ENCODE measurements at regions not wholly inside any gene's neighbourhood (a gene's known extent, or its start where the extent isn't known, plus 50 kb on each side); places are given as distances from the start of the nearest gene placed in this dataset.
"Not testable (repeated sequence)": the region's sequence is repeated elsewhere in the genome, so short reads cannot be mapped to it uniquely, and the experiment has no call there.

GRCh38 chr12:92231532-92231931 lies 85.9 kb upstream of the BTG1 start:
- not testable (repeated sequence) for DNase-seq (ENCODE audit: low read depth in 2 of 2)

GRCh38 chr12:92229381-92229780 lies 83.7 kb upstream of the BTG1 start:
- no peak for DNase-seq (ENCODE audit: low read depth in 2 of 2)

DNA sequence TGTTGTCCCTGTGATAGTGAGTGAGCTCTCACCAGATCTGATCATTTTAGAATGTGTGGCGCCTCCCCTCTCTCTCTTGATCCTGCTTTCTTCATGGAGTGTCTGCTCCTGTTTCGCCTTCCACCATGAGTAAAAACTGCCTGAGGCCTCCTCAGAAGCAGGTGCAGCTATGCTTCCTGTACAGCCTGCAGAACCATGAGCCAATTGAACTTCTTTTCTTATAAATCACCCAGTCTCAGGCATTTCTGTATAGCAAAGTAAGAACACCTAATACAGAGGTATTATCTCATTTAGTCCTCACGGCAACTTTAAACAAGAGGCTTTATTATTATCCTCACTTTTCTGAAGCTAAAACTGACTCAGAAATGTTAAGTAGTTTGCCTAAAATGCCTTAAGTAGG lies 81.3 kb upstream of the BTG1 start:
- DNase-seq (ENCODE audit: low read depth in 2 of 2): no peak

DNA sequence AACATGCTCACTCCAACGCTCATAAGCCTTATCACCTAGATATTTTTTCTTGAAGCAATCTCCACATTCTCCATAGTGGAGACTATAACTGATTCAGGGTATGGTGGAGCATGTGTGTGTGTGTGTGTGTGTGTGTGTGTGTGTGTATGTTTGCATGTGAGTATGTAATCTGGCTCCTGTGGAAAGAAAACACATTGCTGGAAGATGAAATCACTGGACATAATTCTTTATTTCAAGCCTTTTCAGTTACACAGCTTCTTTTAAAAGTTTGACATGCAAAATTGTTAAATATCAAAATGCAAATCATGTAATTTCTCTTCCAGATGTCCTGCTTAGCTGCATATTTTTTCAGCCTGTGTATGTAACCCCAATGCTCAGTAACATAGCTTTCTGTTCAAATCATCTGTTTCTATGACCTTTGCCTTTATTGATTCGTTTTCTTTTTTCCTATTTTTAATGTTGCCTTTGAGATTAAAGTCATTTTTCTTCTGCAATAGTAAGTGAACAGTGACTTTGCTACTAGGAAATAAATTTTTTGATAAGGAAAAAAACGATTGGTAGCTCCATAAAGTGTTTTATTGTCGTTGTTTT lies 80.5 kb upstream of the BTG1 start:
- no peak for DNase-seq (ENCODE audit: low read depth in 2 of 2)

GRCh38 chr12:92224685-92225331 lies 79.2 kb upstream of the BTG1 start:
- DNase-seq (ENCODE audit: low read depth in 2 of 2): no peak

DNA sequence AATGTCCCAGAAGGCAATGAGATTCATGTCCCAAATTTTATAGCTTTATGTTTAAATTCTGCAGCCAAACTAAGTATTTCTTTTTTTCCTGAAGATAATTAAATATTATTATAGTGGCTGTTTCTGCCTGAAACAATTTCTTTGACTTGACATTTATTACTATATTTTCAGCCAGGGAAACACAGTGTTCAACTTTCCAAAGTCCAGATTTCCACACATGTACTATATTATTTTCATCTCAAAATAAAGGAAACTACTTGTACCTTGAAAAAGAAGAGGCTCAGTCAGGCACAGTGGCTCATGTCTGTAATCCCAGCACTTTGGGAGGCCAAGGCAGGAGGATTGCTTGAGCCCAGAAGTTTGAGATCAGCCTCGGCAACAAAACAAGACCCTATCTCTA lies 77.8 kb upstream of the BTG1 start:
- DNase-seq (ENCODE audit: low read depth in 2 of 2): no peak

DNA sequence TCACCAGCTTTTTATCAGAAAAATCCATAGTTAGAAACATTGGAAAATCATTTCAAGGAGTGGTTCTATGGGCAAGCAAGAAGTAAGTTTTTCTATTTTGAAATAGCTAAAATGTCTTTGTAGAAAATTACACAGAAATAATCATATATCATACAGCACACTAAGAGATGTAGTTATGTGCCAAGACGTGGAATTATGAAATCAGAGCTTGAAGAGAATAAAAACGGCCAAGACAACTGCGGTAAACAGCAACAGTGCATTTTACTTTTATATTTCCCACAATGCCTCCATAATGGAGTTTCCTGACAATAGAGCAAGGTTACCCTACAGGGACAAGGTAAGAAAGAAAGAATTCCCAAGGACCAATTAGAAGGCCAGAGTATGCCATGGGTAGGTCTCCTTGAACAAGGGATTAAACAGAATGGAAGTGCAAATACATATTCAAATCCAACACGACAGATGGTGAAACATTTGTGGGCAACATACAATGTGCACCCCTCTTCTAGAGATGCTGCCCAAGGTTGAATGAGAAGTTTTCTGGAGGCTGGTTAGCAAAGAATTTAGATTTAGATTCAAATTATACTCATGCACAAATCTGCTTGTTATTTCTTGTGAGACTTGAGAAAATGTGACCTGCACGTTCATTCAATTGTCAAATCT lies 76.1 kb upstream of the BTG1 start:
- no peak for DNase-seq (ENCODE audit: low read depth in 2 of 2)

DNA sequence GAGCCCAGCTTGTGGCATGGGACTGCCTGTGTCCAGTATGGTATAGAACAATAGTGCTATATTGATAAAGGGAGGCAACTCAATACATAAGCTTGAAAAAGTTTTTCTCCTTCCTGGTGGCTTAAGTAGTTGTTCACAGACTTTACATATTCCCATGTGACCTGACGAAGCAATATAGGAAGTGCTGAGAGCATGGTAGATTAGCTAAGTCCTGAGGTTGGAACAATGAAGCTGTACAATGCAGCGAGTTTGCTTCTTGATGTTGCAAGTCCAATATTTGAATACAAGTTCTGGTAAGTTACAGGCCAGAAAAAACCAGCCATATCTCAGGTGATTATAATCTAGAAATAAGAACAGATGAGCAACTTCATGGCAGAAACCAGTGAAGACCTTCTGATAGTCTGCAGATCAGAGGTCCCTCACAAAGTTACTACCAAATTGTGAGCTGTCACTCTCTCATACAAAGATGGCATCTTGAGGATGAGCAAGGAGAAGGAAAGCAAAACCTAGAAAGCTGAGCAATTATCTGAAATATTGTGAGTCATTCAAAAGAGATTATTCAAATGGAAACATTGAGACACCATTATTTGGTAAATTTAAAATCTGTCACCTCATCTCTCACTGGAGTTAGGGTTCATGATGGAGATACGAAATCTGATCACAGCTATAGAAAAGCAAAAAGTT lies 72.9 kb upstream of the BTG1 start:
- DNase-seq (ENCODE audit: low read depth in 2 of 2): no peak

DNA sequence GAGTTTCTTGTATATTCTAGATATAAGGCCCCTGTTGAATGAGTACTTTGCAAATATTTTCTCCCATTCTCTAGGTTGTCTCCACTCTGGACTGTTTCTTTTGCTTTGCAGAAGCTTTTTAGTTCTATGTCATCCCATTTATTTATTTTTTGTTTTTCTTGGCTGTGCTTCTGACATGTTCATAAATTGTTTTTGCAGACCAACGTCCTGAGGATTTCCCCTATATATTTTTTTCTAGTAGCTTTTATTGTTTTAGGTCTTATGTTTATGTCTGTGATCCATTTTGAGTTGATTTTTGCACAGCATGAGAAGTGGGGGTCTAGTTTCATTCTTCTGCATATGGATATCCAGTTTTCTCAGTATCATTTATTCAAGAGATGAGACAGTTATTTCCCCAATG lies 70.4 kb upstream of the BTG1 start:
- no peak for DNase-seq (ENCODE audit: low read depth in 2 of 2)

DNA sequence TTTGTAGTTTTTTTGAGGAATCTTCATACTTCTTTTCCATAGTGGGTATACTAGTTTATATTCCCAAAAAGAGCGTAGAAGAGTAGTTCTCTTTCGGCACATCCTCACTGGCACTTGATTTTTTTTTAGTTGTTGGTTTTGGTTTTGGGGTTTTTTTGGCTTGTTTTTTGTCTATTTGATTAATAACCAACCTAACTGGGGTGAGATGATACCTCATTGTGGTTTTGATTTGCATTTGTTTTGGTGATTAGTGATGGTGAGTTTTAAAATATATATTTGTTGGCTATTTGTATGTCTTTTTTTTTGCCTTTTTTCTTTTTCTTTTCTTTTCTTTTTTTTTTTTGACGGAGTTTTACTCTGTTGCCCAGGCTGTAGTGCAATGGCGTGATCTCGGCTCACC lies 69.7 kb upstream of the BTG1 start:
- no peak for DNase-seq (ENCODE audit: low read depth in 2 of 2)

GRCh38 chr12:92213166-92213565 lies 67.5 kb upstream of the BTG1 start:
- no peak for DNase-seq (ENCODE audit: low read depth in 2 of 2)

DNA sequence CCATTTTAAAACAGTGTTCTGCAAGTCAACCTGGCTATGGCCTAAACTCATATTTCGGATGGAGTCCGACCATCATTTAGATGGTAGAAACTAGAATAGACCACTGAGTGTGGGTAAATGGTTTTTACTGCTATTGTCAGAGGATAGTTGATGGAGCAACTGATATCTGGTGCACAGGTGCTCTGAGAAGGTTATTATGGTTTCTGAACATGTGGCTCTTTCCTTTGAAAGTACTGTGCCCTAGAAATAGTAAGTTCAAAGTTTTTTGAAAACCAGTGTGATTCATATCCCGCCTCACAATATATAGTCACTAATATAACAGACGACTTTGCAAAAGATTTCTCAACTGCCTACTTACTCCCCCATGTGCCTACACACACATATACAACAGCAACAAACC lies 64.4 kb upstream of the BTG1 start:
- DNase-seq (ENCODE audit: low read depth in 2 of 2): no peak

- DNase-seq (ENCODE audit: low read depth in 2 of 2): no peak
Measured at GRCh38 chr12:92208613-92209121, 63.0 kb upstream of the BTG1 start.

DNA sequence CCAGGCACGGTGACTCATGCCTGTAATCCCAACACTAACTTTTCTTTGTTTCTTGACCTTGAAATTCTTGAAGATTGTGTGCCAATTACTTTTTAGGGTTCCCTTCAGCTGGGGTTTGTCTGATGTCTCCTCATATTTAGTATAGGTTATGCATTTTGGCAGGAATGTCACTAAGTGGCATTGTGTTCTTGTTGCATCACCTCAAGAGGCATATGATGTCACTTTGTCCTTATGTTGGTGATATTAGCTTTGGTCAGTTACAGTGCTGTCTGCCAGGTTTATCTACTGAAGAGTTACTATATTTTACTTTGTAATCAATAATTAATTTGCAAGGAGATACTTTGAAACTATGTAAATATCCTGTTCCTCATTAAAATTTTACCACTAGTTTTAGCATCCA lies 61.0 kb upstream of the BTG1 start:
- no peak for DNase-seq (ENCODE audit: low read depth in 2 of 2)

- DNase-seq (ENCODE audit: low read depth in 2 of 2): no peak
Measured at GRCh38 chr12:92206011-92206410, 60.4 kb upstream of the BTG1 start.

GRCh38 chr12:92199819-92200576 lies 54.4 kb upstream of the BTG1 start:
- no peak for DNase-seq (ENCODE audit: low read depth in 2 of 2)

DNA sequence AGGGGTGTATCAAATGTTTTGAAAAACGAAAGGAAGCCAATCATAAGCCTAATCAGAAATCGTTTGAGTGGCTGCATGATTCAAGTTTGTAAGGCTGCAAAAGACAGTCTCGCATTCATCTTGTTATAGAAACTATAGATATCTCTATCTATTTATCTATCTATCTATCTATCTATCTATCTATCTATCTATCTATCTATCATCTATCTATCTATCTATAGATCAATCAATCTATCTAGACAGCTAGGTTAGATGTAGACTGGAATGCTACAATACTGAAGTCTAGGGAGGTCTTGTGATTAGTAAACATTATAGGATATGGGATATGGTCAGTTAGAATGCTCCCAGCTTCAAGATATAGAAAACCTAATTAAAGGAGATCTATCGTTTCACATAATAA lies 52.2 kb upstream of the BTG1 start:
- DNase-seq (ENCODE audit: low read depth in 2 of 2): no peak

- no peak for DNase-seq (ENCODE audit: low read depth in 2 of 2)
Measured at GRCh38 chr12:92196368-92196767, 50.7 kb upstream of the BTG1 start.
